GM19240 (cell line): ENCODE measurements at regions not wholly inside any gene's neighbourhood (a gene's known extent, or its start where the extent isn't known, plus 50 kb on each side); places are given as distances from the start of the nearest gene placed in this dataset.

Source experiments
- DNase-seq: peaks from one replicate; pipeline ENCODE4 v3.0.0; 2011; ENCODE audit warnings: low spot score; ENCODE audit not compliant: insufficient read length

DNA sequence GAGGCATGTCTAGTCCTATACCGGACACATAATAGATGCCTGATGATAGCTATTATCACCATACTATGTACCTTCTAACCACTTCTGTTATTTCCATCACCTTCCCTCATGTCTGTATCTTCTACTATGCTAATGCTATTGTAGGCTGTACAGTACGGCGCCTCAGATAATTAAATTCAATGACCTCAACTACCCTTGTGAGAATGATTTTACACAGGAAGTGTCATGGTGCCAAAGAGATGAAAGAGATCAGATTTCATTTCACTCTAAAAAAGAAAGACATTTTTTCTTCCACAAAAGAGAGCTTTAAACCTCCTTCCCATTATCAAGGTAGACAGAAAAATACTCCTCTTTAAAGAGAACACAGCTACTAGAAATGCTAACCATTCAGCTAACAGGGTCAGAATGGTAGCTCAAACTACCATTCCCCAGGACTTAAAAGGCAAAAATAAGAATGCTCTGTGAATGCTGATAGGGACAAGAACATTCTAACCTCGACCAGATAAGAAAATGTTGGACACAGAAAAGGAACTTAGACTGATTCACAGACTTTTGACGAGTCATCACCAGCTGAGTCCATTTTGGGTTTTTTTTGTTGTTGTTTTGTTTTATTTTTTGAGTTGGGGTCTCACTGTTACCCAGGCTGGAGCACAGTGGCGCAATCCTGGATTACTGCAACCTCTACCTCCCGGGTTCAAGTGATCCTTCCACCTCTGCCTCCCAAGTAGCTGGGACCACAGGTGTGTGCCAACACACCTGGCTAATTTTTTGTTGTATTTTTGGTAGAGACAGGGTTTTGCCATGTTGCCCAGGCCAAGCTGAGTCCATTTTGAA is 99.2 kb upstream of the RAPGEF2 start:
- no peak for DNase-seq

DNA sequence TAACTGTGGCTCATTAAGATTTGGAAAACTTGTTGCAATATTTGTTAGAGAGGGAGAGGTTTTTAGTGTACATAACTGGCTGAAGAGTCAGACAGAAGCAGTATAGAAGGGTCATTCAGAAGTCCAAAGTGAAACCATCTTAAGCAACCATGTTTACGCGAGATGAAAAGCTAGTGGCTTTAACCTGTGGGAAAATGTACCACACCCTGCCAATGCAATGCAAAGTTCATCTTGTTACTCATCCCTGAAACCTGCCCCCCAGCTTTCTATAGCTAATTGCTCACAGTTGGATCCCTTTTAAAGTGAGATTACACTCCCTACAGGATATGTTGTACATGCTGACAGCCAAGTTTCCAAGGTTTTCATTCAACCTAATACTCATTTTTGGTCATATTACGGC is 96.7 kb upstream of the RAPGEF2 start:
- no peak for DNase-seq

DNA sequence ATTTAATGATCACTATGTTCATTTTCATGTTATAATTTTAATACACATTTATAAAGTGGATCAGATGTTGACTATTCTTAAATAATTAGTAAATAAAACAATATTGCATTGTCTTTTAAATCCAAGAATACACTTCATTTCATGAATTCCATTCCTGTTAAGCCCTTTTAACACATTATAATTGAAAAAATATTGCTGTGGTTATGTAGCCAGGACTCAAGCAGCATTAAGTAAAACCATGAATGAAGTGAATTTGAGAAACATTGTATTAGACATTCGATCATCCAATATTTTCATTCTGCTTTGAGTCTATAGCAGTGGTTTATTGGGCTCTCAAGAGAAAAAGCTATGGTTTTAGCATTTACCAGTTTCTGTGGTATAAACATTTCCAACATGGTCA is 94.2 kb upstream of the RAPGEF2 start:
- DNase-seq: no peak

DNA sequence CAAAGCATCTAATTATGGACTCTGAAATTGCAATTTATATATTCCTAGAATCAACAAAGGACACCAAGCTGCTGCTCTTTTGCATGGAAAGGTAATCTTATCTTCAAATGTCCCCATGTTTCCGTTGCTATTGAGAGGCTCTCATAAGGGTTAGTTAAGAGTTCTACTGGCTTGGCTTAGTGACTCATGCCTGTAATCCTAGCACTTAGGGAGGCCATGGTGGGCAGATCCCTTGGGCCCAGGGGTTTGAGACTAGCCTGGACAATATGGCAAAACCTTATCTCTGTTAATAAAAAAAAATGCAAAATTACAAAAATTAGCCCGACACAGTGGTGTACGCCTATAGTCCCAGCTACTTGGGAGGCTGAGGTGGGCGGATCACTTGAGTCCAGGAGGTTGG is 93.4 kb upstream of the RAPGEF2 start:
- no peak for DNase-seq

DNA sequence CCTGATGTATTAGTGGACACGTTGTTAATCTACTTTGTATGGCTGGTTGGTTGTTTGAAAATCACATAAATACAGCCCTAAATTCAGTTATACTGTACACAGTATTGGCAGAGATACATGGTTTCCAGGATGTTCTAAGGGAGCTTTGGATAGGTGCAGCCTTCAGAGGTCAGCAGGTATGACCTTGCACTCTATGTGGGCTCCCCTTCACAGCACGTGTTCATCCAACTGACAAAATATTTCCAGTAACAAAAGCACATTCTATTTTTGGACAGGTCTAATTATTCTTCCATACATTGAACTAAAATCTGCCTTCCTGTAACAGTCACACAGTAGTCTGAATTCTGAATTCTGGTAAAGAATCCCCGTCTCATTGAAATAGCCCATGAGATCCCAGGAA is 92.8 kb upstream of the RAPGEF2 start:
- DNase-seq: no peak

DNA sequence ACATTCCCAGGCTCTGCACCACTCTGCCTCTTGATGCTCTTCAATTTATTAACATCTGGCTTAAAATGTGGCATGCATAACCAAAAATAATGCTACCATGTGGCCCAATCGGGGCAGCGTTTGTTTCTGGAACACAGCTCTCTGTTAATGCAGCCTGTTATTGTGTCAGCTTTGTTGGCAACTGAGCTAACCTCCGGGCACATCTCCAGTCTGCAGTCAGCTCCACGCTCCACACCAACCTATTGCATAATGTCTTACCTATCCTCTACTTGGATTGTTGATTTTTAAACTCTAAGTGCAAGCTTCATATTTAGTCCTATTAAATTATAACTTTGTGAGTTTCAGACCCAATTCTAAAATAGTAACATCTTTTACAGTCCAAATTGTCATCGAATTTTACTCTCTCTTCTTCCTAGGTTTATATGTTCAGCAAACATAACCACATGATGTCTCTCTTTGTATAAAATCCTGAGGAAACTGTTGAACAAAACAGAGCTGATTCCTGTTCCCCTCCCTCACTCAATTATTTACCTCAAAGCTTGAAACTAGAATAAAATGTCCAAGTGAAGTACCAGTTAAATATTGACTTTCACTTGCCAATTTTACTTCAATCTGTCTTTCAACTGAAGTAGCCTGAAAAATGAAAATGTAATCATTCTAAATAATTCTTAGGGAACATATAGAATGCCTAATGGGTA is 92.2 kb upstream of the RAPGEF2 start:
- no peak for DNase-seq

DNA sequence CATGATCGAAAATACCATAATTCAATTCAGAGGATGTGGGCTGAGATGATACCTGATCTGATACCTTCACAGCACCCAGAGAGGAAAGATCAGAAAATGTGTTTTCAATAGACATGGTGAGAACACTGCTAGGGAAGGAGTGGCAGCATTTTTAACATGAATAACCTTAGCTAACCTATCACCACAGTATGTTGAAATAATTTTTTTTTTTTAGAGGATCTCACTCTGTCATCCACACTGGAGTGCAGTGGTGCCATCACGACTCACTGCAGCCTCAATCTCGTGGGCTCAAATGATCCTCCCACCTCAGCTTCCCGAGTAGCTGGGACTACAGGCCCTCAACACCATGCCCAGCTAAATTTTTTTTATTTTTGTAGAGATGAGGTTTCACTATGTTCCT is 90.5 kb upstream of the RAPGEF2 start:
- DNase-seq: no peak

DNA sequence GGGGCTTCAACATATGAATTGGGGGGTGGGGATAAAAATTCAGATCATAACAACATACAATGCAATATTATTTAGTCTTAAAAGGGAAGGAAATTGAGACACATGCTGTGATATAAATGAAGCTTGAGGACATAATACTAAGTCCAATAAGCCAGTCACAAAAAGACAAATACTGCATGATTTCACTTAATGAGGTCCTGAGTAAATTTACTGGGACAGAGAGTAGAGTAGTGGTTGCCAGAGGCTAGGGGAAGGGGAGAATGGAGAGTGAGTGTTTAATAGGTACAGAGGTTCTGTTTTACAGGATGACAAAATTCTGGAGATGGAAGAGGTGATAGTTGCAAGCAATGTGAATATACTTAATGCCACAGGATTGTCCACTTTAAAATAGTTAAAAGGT is 89.2 kb upstream of the RAPGEF2 start:
- no peak for DNase-seq

DNA sequence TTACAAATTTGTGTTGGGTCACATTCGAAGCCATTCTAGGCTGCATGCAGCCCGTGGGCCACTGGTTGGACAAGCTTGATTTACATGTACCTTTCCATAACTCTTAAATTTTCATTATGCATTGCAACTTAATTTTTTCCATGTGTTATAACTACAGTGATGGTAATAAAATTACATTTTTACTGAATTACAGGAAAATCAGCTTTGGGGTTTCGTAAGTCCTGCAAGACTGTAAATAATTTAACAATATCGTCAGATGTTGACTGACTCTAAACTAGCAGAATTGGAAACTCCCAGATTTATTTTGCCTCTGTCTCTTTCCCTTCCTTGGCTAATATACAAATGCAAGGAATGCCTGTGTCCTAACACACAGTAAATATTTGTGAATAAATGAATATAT is 88.0 kb upstream of the RAPGEF2 start:
- DNase-seq: no peak

DNA sequence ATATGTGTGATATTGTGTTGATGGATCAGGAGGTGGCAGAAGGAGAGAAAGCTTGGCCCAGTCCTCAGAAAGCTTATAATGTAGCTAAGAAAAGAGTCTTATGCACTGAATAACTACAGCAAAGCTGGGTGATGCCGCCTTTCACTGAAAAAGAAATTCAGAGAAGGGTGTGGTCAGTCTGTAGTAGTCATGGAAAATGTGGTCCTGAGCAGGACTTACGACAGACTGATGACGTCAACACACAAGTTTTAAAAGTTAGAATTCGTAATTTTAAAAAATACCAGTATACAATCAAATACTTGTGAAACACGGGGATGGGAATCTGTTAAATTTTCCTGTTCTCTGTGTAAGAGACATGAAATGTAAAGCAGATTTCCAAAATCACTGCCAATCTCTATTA is 87.0 kb upstream of the RAPGEF2 start:
- DNase-seq: no peak

DNA sequence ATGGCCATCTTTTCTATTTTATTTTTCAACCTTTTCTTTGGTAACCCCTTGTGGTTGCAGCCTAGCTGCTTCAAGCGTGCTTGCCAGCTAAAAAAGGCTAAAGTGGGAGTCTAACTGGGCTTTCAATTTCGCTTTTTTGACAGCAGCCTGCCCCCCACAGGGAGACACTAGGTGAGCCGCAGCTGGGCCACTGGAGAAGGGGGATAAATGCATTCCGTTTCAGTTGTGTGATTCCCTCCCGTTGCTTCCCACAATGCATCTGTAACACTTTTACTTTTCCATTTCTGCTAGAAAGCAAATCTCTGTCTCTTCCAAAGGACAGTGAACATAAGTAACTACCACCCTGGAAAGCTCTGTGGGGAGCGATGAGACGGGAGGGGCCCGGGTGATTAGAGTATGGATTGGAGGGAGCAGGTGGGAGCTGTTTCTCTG is 86.3 kb upstream of the RAPGEF2 start:
- peak; percentile 45 for DNase-seq

DNA sequence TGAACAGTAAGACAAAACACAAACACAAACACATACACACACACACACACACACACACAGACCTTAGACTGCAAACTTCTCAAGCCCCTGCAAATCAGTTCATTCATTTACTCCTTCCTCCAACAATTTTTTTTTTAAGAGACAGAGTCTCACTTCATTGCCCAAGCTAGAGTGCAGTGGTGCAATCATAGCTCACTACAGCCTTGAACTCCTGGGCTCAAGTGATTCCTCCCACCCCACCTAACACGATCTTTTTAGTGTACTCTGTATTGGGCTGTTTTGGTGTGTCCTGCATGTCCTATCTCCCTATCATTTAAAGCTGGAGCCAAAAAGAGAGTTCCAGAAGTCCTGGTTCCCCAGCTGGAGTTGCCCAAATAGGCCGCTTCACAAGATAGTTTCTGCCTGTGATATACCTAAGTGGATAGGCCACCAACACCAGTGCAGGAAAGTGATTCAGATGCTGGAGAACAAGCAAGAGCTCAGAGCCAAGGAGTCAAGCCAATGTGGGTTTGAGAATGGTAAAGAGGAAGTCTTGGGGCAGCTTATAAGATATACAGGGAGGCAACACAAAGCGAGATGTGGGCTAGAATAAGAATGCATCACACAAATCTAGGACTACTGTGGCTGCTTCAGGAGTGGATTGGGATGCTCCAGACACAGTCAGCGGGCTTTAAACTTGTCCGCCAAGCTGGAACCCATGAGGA is 85.4 kb upstream of the RAPGEF2 start:
- no peak for DNase-seq

DNA sequence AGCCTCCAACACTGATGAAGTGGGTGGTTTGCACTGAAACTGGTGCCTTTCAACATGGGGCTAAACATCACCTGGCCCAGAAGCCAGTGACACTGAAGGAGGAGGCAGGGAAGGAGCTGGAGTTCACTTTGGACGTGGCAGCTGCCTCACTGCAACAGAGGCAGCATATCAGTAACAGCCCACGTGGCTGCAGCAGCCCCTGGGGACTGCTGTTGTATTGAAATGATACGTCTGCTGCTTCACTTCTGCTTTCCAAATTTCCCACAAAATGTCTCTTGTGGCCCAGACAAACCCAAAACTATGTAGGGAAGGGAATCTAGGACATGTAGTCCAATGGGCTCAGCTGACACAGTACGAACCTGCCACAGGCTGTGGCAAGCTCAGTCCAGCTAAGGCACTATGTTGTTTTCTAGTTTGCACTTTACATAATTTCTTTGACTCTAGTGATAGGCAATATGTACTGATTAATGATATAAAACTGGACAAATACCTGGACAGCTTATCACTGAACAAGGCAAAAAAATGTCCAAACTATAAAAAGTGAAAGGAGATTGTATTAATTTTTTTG is 84.7 kb upstream of the RAPGEF2 start:
- peak; percentile 20 for DNase-seq

DNA sequence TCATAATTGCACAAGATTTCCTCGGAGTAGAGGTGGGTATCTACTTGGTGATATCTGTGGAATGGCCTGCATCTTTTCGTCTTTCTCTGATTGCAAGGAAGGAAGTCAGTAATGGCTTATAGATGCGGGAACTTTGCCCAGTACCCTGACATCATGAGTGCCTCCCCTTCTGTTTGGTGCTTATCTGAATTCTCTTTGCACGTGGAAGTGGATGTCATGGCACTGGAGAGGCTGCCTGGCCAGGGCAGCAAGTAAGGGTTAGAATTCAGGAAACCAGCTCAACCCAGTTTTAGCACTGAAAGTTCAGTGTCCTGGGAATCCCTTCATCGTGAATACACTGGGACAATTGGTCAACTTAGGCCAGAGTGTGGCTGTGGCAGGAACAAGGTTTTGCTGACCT is 83.5 kb upstream of the RAPGEF2 start:
- no peak for DNase-seq

DNA sequence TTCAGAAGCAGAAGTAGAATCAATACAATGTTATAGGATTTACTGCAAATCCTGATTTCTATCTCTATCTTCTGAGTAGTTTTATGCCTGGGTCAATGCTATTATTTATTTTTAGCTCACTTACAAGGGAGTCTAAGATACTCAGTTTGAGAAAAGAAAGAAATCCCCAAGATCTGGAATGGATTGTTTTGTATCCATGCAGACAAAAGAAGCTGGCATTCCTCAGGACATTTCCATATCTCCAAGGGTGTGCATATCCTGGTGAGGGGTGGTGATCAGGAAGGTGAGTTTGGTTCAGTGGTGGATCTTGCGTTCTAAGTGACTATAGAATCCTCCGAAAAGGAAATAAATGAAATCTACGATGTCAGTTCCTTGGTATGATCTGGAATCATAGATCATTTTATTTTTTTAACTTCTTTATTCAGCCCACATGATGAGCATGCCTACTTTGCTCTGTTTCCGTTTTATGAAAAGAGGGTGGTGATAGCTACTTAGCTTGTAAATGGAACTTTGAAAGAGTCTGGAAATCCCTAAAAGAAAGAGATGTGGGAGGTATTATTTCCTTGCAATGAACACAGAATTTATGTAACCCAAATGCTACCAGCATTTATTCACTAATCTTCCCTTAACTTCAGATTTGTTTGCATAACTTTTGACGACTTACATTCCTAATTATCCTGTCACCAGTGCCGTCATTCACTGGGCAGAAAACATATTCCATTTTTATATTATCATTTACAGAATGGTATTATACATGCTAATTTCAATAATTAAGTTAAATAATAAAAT is 81.1 kb upstream of the RAPGEF2 start:
- no peak for DNase-seq

DNA sequence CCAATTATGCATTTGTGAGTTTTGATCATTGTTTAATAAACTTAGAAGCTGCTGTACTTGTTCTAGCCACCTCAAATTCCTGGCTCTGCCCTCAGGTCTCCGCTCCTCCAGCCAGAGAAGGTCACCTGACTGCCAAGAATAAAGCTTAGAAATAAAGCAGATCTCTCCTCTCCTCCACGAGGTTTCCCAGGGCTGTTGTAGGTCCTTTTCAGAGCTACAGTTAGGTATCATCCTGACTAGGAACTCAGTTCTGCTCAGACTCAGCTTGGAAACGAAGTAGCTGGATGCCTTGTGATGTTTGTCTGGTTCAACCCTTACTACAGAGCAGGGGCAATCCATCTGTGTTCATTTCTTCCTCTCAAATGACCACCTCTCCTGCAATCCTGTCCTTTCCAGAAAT is 79.1 kb upstream of the RAPGEF2 start:
- no peak for DNase-seq

DNA sequence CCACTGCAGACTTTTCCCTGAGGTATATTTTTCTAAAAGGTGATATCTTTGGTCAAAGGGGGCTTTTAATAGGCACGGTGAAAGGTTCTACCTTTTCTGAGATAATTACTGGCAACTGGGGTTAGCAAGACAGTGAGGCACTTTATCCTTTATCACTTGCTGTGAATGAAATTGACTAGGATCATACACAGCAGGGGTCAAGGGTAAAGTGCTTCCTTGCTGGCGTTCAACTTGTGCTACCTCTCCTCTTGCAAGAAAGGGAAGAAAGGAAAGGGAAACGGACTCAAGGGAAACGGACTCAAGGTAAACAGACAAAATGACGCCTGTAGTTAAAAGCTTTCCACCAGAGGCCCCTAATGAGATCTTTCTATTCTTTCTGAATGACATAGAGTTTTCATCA is 78.6 kb upstream of the RAPGEF2 start:
- DNase-seq: no peak

DNA sequence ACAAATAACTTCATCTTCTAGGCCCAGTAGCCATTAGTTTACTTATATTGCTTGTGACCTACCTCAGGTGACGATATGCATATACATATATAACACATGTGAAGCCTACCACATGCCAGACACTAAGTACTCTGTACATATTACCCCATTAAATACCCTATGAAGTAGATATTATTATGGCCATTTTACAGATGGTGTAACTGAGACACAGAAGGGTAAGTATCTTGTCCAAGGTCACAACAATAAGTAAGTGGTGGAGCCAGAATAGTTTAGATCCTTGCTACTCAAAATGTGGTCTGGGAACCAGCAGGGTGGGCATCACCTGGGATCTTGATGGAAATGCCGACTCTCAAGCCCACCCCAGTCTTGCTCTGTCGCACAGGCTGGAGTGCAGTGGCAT is 78.1 kb upstream of the RAPGEF2 start:
- DNase-seq: no peak

DNA sequence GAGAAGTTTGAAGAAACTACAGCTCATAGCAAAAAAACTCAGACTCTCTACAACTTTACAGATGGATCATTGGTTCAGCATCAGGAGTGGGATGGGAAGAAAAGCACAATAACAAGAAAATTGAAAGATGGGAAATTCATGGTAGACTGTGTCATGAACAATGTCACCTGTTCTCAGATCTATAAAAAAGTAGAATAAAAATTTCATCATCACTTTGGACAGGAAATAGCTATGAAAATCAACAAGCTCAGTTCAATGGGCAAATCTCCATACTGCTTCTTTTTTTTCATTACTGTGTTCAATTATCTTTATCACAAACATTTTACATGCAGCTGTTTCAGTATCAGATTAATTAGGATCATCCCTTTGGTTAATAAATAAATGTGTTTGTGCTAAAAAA is 76.5 kb upstream of the RAPGEF2 start:
- DNase-seq: no peak

DNA sequence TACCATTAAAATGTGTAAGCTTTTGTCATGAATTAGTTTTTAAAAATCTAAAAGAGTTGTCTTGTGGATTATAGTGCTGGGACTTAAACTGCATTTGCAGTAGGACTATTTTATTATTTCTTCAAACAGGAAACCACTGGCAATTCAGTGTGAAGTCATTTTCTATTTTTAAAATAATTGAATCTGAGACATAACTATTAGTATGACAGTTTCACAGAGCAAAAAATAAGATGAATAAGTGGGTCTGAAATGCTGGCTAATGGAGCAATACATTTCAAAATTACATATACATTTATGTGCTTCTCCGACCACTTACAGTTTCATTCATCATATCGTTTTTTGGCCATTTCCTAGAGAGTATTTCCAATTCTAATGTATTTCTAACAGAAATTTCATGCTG is 75.3 kb upstream of the RAPGEF2 start:
- DNase-seq: no peak

DNA sequence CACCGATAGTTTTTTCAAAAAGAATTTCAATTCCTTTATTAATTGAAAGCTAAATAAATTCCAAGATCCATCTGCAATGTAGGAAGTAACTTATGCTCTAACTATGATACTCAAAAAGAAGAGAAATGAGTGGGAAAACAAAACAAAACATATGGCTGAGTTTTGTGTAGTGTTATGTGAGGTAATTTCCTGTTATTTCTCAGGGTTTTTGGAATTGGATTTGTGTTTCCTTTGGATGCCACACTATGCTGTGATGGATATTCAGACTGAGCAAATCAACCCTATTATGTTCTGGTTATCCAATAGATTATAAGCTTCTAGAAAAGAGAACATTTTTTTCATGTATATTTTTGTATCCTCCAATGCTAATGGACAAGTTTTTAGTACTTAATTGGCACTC is 73.4 kb upstream of the RAPGEF2 start:
- no peak for DNase-seq
